ENCODE measurements at regions not wholly inside any gene's neighbourhood (a gene's known extent, or its start where the extent isn't known, plus 50 kb on each side); places are given as distances from the start of the nearest gene placed in this dataset.

GRCh38 chr9:95753762-95754465, 121.6 kb upstream of the ERCC6L2 start:
- Histone ChIP-seq H3K27ac (ENCODE audit: low read depth, low read length) (no peak overlapping the region), H3K27me3 (ENCODE audit: control insufficient read depth in 3 of 3, insufficient read depth in 3 of 3, low read length in 3 of 3) (peaks cover 3 to 15% (median 9%) of the 10 kb centered on the region in 3 donors), H3K9ac (ENCODE audit: low read depth in 1 of 3, low read length in 3 of 3) (peak overlapping the region in 1 of 3 donors; percentile 16), H3K4me3 (ENCODE audit: low read length in 3 of 3) (no peak overlapping the region), H3K4me1 (ENCODE audit: control insufficient read depth in 3 of 3, insufficient read depth in 3 of 3, low read length in 3 of 3) (peaks cover 9 to 15% (median 13%) of the 10 kb centered on the region in 3 donors), H3K36me3 (ENCODE audit: control insufficient read depth in 3 of 3, insufficient read depth in 3 of 3, low read length in 3 of 3) (no peaks in the 10 kb centered on the region), H3K9me3 (ENCODE audit: control insufficient read depth in 3 of 3, low read length in 3 of 3) (no peaks in the 10 kb centered on the region)

GRCh38 chr9:95752129-95752731, 123.3 kb upstream of the ERCC6L2 start:
- Histone ChIP-seq H3K27me3 (ENCODE audit: control insufficient read depth in 3 of 3, insufficient read depth in 3 of 3, low read length in 3 of 3) (peaks cover 3 to 15% (median 9%) of the 10 kb centered on the region in 3 donors), H3K4me3 (ENCODE audit: low read length in 3 of 3) (no peak overlapping the region)

GRCh38 chr9:95751520-95751790, 124.0 kb upstream of the ERCC6L2 start:
- Histone ChIP-seq H3K9ac (ENCODE audit: low read depth in 1 of 3, low read length in 3 of 3) (no peak overlapping the region), H3K4me3 (ENCODE audit: low read length in 3 of 3) (no peak overlapping the region), H3K27ac (ENCODE audit: low read depth, low read length) (no peak overlapping the region), H3K4me1 (ENCODE audit: control insufficient read depth in 3 of 3, insufficient read depth in 3 of 3, low read length in 3 of 3) (peaks cover 4 to 11% (median 10%) of the 10 kb centered on the region in 3 donors), H3K27me3 (ENCODE audit: control insufficient read depth in 3 of 3, insufficient read depth in 3 of 3, low read length in 3 of 3) (peaks cover 3 to 15% (median 9%) of the 10 kb centered on the region in 3 donors), H3K9me3 (ENCODE audit: control insufficient read depth in 3 of 3, low read length in 3 of 3) (no peaks in the 10 kb centered on the region), H3K36me3 (ENCODE audit: control insufficient read depth in 3 of 3, insufficient read depth in 3 of 3, low read length in 3 of 3) (no peaks in the 10 kb centered on the region)

More at GRCh38 chr9:95752129-95752731, 123.3 kb upstream of the ERCC6L2 start:
- no peak overlapping the region for H3K9ac ChIP-seq (ENCODE audit: low read depth in 1 of 3, low read length in 3 of 3)
- H3K36me3 ChIP-seq (ENCODE audit: control insufficient read depth in 3 of 3, insufficient read depth in 3 of 3, low read length in 3 of 3) = no peaks in the 10 kb centered on the region
- H3K27ac ChIP-seq (ENCODE audit: low read depth, low read length) = no peak overlapping the region
- peaks cover 4 to 11% (median 10%) of the 10 kb centered on the region in 3 donors for H3K4me1 ChIP-seq (ENCODE audit: control insufficient read depth in 3 of 3, insufficient read depth in 3 of 3, low read length in 3 of 3)
- no peaks in the 10 kb centered on the region for H3K9me3 ChIP-seq (ENCODE audit: control insufficient read depth in 3 of 3, low read length in 3 of 3)

- no peak overlapping the region for H3K9ac ChIP-seq (ENCODE audit: low read depth in 1 of 3, low read length in 3 of 3)
- H3K4me3 ChIP-seq (ENCODE audit: low read length in 3 of 3) = no peak overlapping the region
- peaks cover 3 to 15% (median 9%) of the 10 kb centered on the region in 3 donors for H3K27me3 ChIP-seq (ENCODE audit: control insufficient read depth in 3 of 3, insufficient read depth in 3 of 3, low read length in 3 of 3)
- H3K4me1 ChIP-seq (ENCODE audit: control insufficient read depth in 3 of 3, insufficient read depth in 3 of 3, low read length in 3 of 3) = peaks cover 4 to 11% (median 10%) of the 10 kb centered on the region in 3 donors
- no peaks in the 10 kb centered on the region for H3K9me3 ChIP-seq (ENCODE audit: control insufficient read depth in 3 of 3, low read length in 3 of 3)
- no peak overlapping the region for H3K27ac ChIP-seq (ENCODE audit: low read depth, low read length)
- no peaks in the 10 kb centered on the region for H3K36me3 ChIP-seq (ENCODE audit: control insufficient read depth in 3 of 3, insufficient read depth in 3 of 3, low read length in 3 of 3)
Observed at GRCh38 chr9:95750725-95751519, 124.6 kb upstream of the ERCC6L2 start.

GRCh38 chr9:95749493-95749892, 126.0 kb upstream of the ERCC6L2 start:
- H3K27me3 ChIP-seq (ENCODE audit: control insufficient read depth in 3 of 3, insufficient read depth in 3 of 3, low read length in 3 of 3) = peaks cover 3 to 15% (median 9%) of the 10 kb centered on the region in 3 donors
- H3K36me3 ChIP-seq (ENCODE audit: control insufficient read depth in 3 of 3, insufficient read depth in 3 of 3, low read length in 3 of 3) = no peaks in the 10 kb centered on the region
- no peak overlapping the region for H3K9ac ChIP-seq (ENCODE audit: low read depth in 1 of 3, low read length in 3 of 3)
- H3K9me3 ChIP-seq (ENCODE audit: control insufficient read depth in 3 of 3, low read length in 3 of 3) = no peaks in the 10 kb centered on the region
- H3K4me3 ChIP-seq (ENCODE audit: low read length in 3 of 3) = no peak overlapping the region
- peaks cover 4 to 11% (median 10%) of the 10 kb centered on the region in 3 donors for H3K4me1 ChIP-seq (ENCODE audit: control insufficient read depth in 3 of 3, insufficient read depth in 3 of 3, low read length in 3 of 3)
- H3K27ac ChIP-seq (ENCODE audit: low read depth, low read length) = no peak overlapping the region

- no peaks in the 10 kb centered on the region for H3K36me3 ChIP-seq (ENCODE audit: control insufficient read depth in 3 of 3, insufficient read depth in 3 of 3, low read length in 3 of 3)
- H3K4me3 ChIP-seq (ENCODE audit: low read length in 3 of 3) = no peak overlapping the region
- no peaks in the 10 kb centered on the region for H3K9me3 ChIP-seq (ENCODE audit: control insufficient read depth in 3 of 3, low read length in 3 of 3)
- no peaks in the 10 kb centered on the region for H3K4me1 ChIP-seq (ENCODE audit: control insufficient read depth in 3 of 3, insufficient read depth in 3 of 3, low read length in 3 of 3)
- H3K9ac ChIP-seq (ENCODE audit: low read depth in 1 of 3, low read length in 3 of 3) = no peak overlapping the region
- H3K27me3 ChIP-seq (ENCODE audit: control insufficient read depth in 3 of 3, insufficient read depth in 3 of 3, low read length in 3 of 3) = peaks cover 3 to 8% (median 4%) of the 10 kb centered on the region in 3 donors
- no peak overlapping the region for H3K27ac ChIP-seq (ENCODE audit: low read depth, low read length)
Observed at GRCh38 chr9:95746408-95747180, 128.9 kb upstream of the ERCC6L2 start.

- Histone ChIP-seq H3K27ac (ENCODE audit: low read depth, low read length) (no peak overlapping the region), H3K9me3 (ENCODE audit: control insufficient read depth in 3 of 3, low read length in 3 of 3) (no peaks in the 10 kb centered on the region), H3K4me1 (ENCODE audit: control insufficient read depth in 3 of 3, insufficient read depth in 3 of 3, low read length in 3 of 3) (no peaks in the 10 kb centered on the region), H3K9ac (ENCODE audit: low read depth in 1 of 3, low read length in 3 of 3) (no peak overlapping the region), H3K4me3 (ENCODE audit: low read length in 3 of 3) (no peak overlapping the region), H3K27me3 (ENCODE audit: control insufficient read depth in 3 of 3, insufficient read depth in 3 of 3, low read length in 3 of 3) (no peaks in the 10 kb centered on the region), H3K36me3 (ENCODE audit: control insufficient read depth in 3 of 3, insufficient read depth in 3 of 3, low read length in 3 of 3) (no peaks in the 10 kb centered on the region)
Observed at GRCh38 chr9:95742821-95743220, 132.7 kb upstream of the ERCC6L2 start.

GRCh38 chr9:95741631-95742030, 133.9 kb upstream of the ERCC6L2 start:
- Histone ChIP-seq H3K9ac (ENCODE audit: low read depth in 1 of 3, low read length in 3 of 3) (no peak overlapping the region), H3K4me1 (ENCODE audit: control insufficient read depth in 3 of 3, insufficient read depth in 3 of 3, low read length in 3 of 3) (no peaks in the 10 kb centered on the region), H3K27me3 (ENCODE audit: control insufficient read depth in 3 of 3, insufficient read depth in 3 of 3, low read length in 3 of 3) (peaks cover 0 to 3% (median 0%) of the 10 kb centered on the region in 3 donors), H3K4me3 (ENCODE audit: low read length in 3 of 3) (no peak overlapping the region), H3K9me3 (ENCODE audit: control insufficient read depth in 3 of 3, low read length in 3 of 3) (no peaks in the 10 kb centered on the region), H3K36me3 (ENCODE audit: control insufficient read depth in 3 of 3, insufficient read depth in 3 of 3, low read length in 3 of 3) (no peaks in the 10 kb centered on the region), H3K27ac (ENCODE audit: low read depth, low read length) (no peak overlapping the region)

GRCh38 chr9:95740217-95741004, 135.1 kb upstream of the ERCC6L2 start:
- Histone ChIP-seq H3K9ac (ENCODE audit: low read depth in 1 of 3, low read length in 3 of 3) (no peak overlapping the region), H3K4me1 (ENCODE audit: control insufficient read depth in 3 of 3, insufficient read depth in 3 of 3, low read length in 3 of 3) (no peaks in the 10 kb centered on the region), H3K27me3 (ENCODE audit: control insufficient read depth in 3 of 3, insufficient read depth in 3 of 3, low read length in 3 of 3) (peaks cover 0 to 3% (median 0%) of the 10 kb centered on the region in 3 donors), H3K4me3 (ENCODE audit: low read length in 3 of 3) (no peak overlapping the region), H3K36me3 (ENCODE audit: control insufficient read depth in 3 of 3, insufficient read depth in 3 of 3, low read length in 3 of 3) (no peaks in the 10 kb centered on the region), H3K27ac (ENCODE audit: low read depth, low read length) (no peak overlapping the region), H3K9me3 (ENCODE audit: control insufficient read depth in 3 of 3, low read length in 3 of 3) (no peaks in the 10 kb centered on the region)
